SK-N-SH (cell line): ENCODE measurements at regions not wholly inside any gene's neighbourhood (a gene's known extent, or its start where the extent isn't known, plus 50 kb on each side); places are given as distances from the start of the nearest gene placed in this dataset.

Experiments
- CTCF ChIA-PET: fragments of 300-600, 350-600 bp; formaldehyde crosslinking; extraction: SDS; loops from one replicate; lab custom pipeline; 2021; lab: Yijun Ruan, JAX
- POLR2A ChIA-PET: fragments of 350-600 bp; sonication (Branson Sonifier 250); formaldehyde crosslinking; extraction: SDS; loops from one replicate; lab custom pipeline; 2020; ENCODE audit warnings: antibody characterized with exemption, inconsistent platforms; lab: Yijun Ruan, JAX
- DNase-seq: peaks from one replicate; pipeline ENCODE4 v3.0.0; 2012
- H2AFZ ChIP-seq: fragments of 200-600 bp; sonication (generic); 2 replicates; pipeline ENCODE4 v1.8.1; 2016; ENCODE audit warnings: antibody characterized with exemption, mild to moderate bottlenecking, low read depth
- H3F3A ChIP-seq: fragments of 200-600 bp; sonication (generic); replicated peaks from 2 replicates; pipeline ENCODE3; 2016; ENCODE audit warnings: antibody characterized with exemption, mild to moderate bottlenecking; ENCODE audit not compliant: insufficient read depth
- H3K27ac ChIP-seq, 2 experiments: fragments of 200-500 bp in 1 of 2; fragments of 200-600 bp in 1 of 2; sonication (Bioruptor generic) in 1 of 2; sonication (generic), shearing (Covaris generic) in 1 of 2; 2 replicates each; pipeline versions ENCODE4 v1.5.1 to v1.6.1; 2014 to 2016; ENCODE audit warnings: low read depth in 2 of 2, inconsistent platforms in 1 of 2, low read length in 1 of 2, mild to moderate bottlenecking in 1 of 2, mixed read lengths in 1 of 2
- H3K27me3 ChIP-seq: fragments of 200-600 bp; sonication (generic), shearing (Covaris generic); 2 replicates; pipeline ENCODE4 v1.6.1; 2016; ENCODE audit warnings: mixed run types; ENCODE audit not compliant: insufficient read depth
- H3K36me3 ChIP-seq, 2 experiments: fragments of 200-500 bp in 1 of 2; fragments of 200-600 bp in 1 of 2; sonication (Bioruptor generic) in 1 of 2; sonication (generic) in 1 of 2; replicated peaks in 1 of 2; 2 replicates each; pipeline versions ENCODE3 to v1.5.1; 2014 to 2016; ENCODE audit warnings: low read length in 1 of 2, mild to moderate bottlenecking in 1 of 2; ENCODE audit not compliant: insufficient read depth in 2 of 2, control insufficient read depth in 1 of 2
- H3K4me1 ChIP-seq, 2 experiments: fragments of 200-500 bp in 1 of 2; fragments of 200-600 bp in 1 of 2; sonication (Bioruptor generic) in 1 of 2; sonication (generic), shearing (Covaris generic) in 1 of 2; 2 replicates each; pipeline versions ENCODE4 v1.5.1 to v1.6.1; 2014 to 2016; ENCODE audit warnings: low read depth in 1 of 2, low read length in 1 of 2, mixed run types in 1 of 2; ENCODE audit not compliant: insufficient read depth in 2 of 2, control insufficient read depth in 1 of 2
- H3K4me2 ChIP-seq: fragments of 200-600 bp; sonication (generic), shearing (Covaris generic); 2 replicates; pipeline ENCODE4 v1.6.1; 2017; ENCODE audit warnings: mixed run types
- H3K4me3 ChIP-seq, 2 experiments: fragments of 200-500 bp in 1 of 2; fragments of 200-600 bp in 1 of 2; sonication (Bioruptor generic) in 1 of 2; sonication (generic), shearing (Covaris generic) in 1 of 2; 2 replicates each; pipeline versions ENCODE4 v1.5.1 to v1.8.1; 2014 to 2016; ENCODE audit warnings: low read depth in 2 of 2, inconsistent platforms in 1 of 2, low read length in 1 of 2, mild to moderate bottlenecking in 1 of 2, mixed read lengths in 1 of 2, moderate library complexity in 1 of 2
- H3K79me2 ChIP-seq: fragments of 200-600 bp; sonication (generic); 2 replicates; pipeline ENCODE4 v1.8.1; 2017; ENCODE audit warnings: mild to moderate bottlenecking; ENCODE audit not compliant: insufficient read depth
- H3K9ac ChIP-seq: fragments of 200-600 bp; sonication (generic); 2 replicates; pipeline ENCODE4 v1.6.1; 2017; ENCODE audit warnings: mixed run types
- H3K9me2 ChIP-seq: fragments of 200-600 bp; sonication (generic); 2 replicates; pipeline ENCODE4 v1.6.1; 2017; ENCODE audit warnings: mixed run types
- H3K9me3 ChIP-seq: fragments of 200-600 bp; sonication (generic); 2 replicates; pipeline ENCODE4 v1.6.1; 2017; ENCODE audit warnings: mixed run types, mild to moderate bottlenecking, moderate library complexity
- H4K20me1 ChIP-seq: fragments of 200-600 bp; sonication (generic); 2 replicates; pipeline ENCODE4 v1.6.1; 2017; ENCODE audit warnings: mild to moderate bottlenecking, mixed run types; ENCODE audit not compliant: insufficient read depth
- CTCF ChIP-seq: fragments of 200-600 bp; sonication (generic); IDR thresholded peaks from 2 replicates; pipeline ENCODE4 v1.6.1; 2017; ENCODE audit warnings: antibody characterized with exemption, mild to moderate bottlenecking, moderate library complexity
- EP300 ChIP-seq, 2 experiments: IDR thresholded peaks; 2 replicates each; pipeline versions ENCODE4 v1.4.0 to v1.6.1; 2012; ENCODE audit warnings: borderline replicate concordance in 1 of 2, low read depth in 1 of 2, low read length in 1 of 2
- EZH2phosphoT487 ChIP-seq: fragments of 200-600 bp; sonication (generic); IDR thresholded peaks from 2 replicates; pipeline ENCODE4 v1.6.1; 2017; ENCODE audit warnings: low read depth, mixed run types, mild to moderate bottlenecking, antibody characterized with exemption, moderate library complexity, borderline replicate concordance
- GABPA ChIP-seq: IDR thresholded peaks from 2 replicates; pipeline ENCODE4 v1.4.0; 2012; ENCODE audit warnings: low read depth, mild to moderate bottlenecking
- NFIC ChIP-seq: IDR thresholded peaks from 2 replicates; pipeline ENCODE4 v1.4.0; 2012; ENCODE audit warnings: borderline replicate concordance
- PBX3 ChIP-seq: IDR thresholded peaks from 2 replicates; pipeline ENCODE4; 2012
- POLR2AphosphoS5 ChIP-seq: IDR thresholded peaks from 2 replicates; pipeline ENCODE4 v1.6.1; 2012; ENCODE audit warnings: low read depth, low read length
- RCOR1 ChIP-seq: fragments of 150-350 bp; IDR thresholded peaks from 2 replicates; pipeline ENCODE4 v1.6.1; 2017; ENCODE audit warnings: antibody characterized with exemption, low read length
- REST ChIP-seq: IDR thresholded peaks from 2 replicates; pipeline ENCODE4 v1.6.1; 2012; ENCODE audit warnings: mild to moderate bottlenecking, low read depth, low read length, moderate library complexity
- RFX5 ChIP-seq: IDR thresholded peaks from 2 replicates; pipeline ENCODE4 v1.6.1; 2012; ENCODE audit warnings: mild to moderate bottlenecking, improper control_type of control experiment, low read length
- YY1 ChIP-seq: IDR thresholded peaks from 2 replicates; pipeline ENCODE4 v1.4.0; 2012; ENCODE audit warnings: low read depth, mild to moderate bottlenecking
- WGBS: methylation state at CpG from one replicate; pipeline ENCODE4 v1.1.6; 2017; ENCODE audit warnings: low lambda C conversion rate; 5-methylcytosine and 5-hydroxymethylcytosine counted together

DNA sequence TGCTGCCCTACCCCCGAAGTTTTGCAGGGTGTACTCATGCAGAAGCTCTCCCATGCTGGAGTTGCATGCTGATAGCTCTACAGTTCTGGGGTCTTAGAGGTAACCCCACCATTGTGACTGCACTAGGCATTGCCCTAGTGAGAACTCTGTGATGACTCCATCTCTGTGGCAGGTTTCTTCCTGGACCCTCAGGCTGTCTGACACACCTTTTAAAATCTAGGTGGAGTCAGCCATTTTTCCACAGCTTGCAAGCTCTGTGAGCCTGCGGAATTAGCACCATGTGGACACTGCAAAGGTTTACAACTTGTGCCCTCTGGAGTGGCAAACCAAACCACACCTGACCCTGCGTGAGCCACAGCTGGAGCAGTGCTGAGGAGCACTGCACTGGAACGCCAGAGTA, 636.2 kb upstream of the SPRY2 start:
- Histone ChIP-seq H3K36me3 (no peaks in the 10 kb centered on the region), H4K20me1 (no peaks in the 10 kb centered on the region), H3K4me2 (no peak overlapping the region), H3K79me2 (no peaks in the 10 kb centered on the region), H3K27me3 (no peaks in the 10 kb centered on the region), H3K9me2 (no peaks in the 10 kb centered on the region), H2AFZ (no peak overlapping the region), H3F3A (peaks cover 4% of the 10 kb centered on the region), H3K4me3 (no peak overlapping the region), H3K9ac (no peak overlapping the region), H3K9me3 (no peaks in the 10 kb centered on the region)
- DNase-seq, result no peak
- ChIA-PET POLR2A (no interaction called here), CTCF (interaction anchor here (6.9 kb wide), 1 partner anchor 41 kb away, joined by 49 read pairs; no protein-coding TSS in a partner anchor)
- 90% methylated on average over 3 of the region's 4 CpGs for WGBS
- no peak for TF ChIP-seq YY1
- no peak for TF ChIP-seq RCOR1
- TF ChIP-seq EZH2phosphoT487, result no peak
- TF ChIP-seq GABPA, result no peak
- no peak for TF ChIP-seq POLR2AphosphoS5
- TF ChIP-seq CTCF, result no peak
- TF ChIP-seq PBX3, result no peak
- TF ChIP-seq NFIC, result no peak
- TF ChIP-seq, all 33 proteins: peak for 0
- Histone ChIP-seq H3K27ac (no peak overlapping the region), H3K4me1 (no peaks in the 10 kb centered on the region)

DNA sequence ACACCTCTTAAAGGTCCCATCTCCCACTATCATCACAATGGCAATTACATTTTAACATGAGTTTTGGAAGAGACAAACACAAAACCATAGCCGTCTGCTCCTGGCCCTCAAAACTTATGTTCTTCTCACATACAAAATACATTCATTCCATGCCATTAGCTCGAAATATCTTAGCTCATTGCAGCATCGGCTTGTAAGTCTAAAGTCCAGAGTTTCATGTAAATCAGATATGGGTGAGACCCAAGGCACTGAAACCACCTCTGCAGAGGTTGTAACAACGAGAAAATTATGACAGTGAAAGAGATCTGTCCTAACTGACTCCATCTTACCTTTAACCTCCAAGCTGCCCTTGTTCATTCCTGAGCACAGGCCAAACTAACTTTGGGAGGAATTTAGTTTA, 635.0 kb upstream of the SPRY2 start:
- H3K36me3 ChIP-seq, result no peaks in the 10 kb centered on the region
- H3K4me2 ChIP-seq, result no peak overlapping the region
- TF ChIP-seq EP300 (IDR thresholded peaks at IDR 0.05; ENCODE audit: borderline replicate concordance in 1 of 2, low read depth in 1 of 2, low read length in 1 of 2) (no peak), REST (no peak), RFX5 (no peak)
- H3K27me3 ChIP-seq, result no peaks in the 10 kb centered on the region
- no peaks in the 10 kb centered on the region for H3K79me2 ChIP-seq
- WGBS, result 89% methylated on average over 4 of the region's 4 CpGs
- H3K27ac ChIP-seq, result no peak overlapping the region
- H3K4me3 ChIP-seq, result no peak overlapping the region
- no peaks in the 10 kb centered on the region for H3K9me2 ChIP-seq
- no peaks in the 10 kb centered on the region for H3K9me3 ChIP-seq
- H3K4me1 ChIP-seq, result no peaks in the 10 kb centered on the region
- no peak for DNase-seq
- H4K20me1 ChIP-seq, result no peaks in the 10 kb centered on the region
- peaks cover 4% of the 10 kb centered on the region for H3F3A ChIP-seq
- H3K9ac ChIP-seq, result no peak overlapping the region
- no peak overlapping the region for H2AFZ ChIP-seq
- CTCF ChIA-PET, result interaction anchor here (6.9 kb wide), 1 partner anchor 42 kb away, joined by 49 read pairs; no protein-coding TSS in a partner anchor
- POLR2A ChIA-PET, result no interaction called here
